T-helper 2 cell treated with Interferon-gamma antibody and Interleukin-4, amounts not matched to agents 5 μg/mL and 100 μg/mL, for 36 hours (primary cell): ENCODE measurements at regions not wholly inside any gene's neighbourhood (a gene's known extent, or its start where the extent isn't known, plus 50 kb on each side); places are given as distances from the start of the nearest gene placed in this dataset.
"Not testable (repeated sequence)": the region's sequence is repeated elsewhere in the genome, so short reads cannot be mapped to it uniquely, and the experiment has no call there.

Source experiments
- DNase-seq: peaks from one replicate; pipeline ENCODE4 v3.0.0; 2021; ENCODE audit warnings: low spot score
- H3K27ac Mint-ChIP-seq: one replicate; pipeline ENCODE4 v1.8.0; 2021; ENCODE audit warnings: mild to moderate bottlenecking, mixed read lengths
- H3K27me3 Mint-ChIP-seq: one replicate; pipeline ENCODE4 v1.8.0; 2021; ENCODE audit warnings: low read depth, mixed read lengths
- H3K36me3 Mint-ChIP-seq: one replicate; pipeline ENCODE4 v1.8.0; 2021; ENCODE audit warnings: low read depth, mixed read lengths
- H3K4me1 Mint-ChIP-seq: one replicate; pipeline ENCODE4 v1.8.0; 2021; ENCODE audit warnings: low read depth, mixed read lengths
- H3K4me3 Mint-ChIP-seq: one replicate; pipeline ENCODE4 v1.8.0; 2022; ENCODE audit warnings: mild to moderate bottlenecking, moderate library complexity, mixed read lengths
- H3K9me3 Mint-ChIP-seq: one replicate; pipeline ENCODE4 v1.8.0; 2021; ENCODE audit warnings: mixed read lengths

- H3K27ac Mint-ChIP-seq, result no peak overlapping the region
- DNase-seq, result no peak
- H3K4me3 Mint-ChIP-seq, result no peak overlapping the region
- no peaks in the 10 kb centered on the region for H3K27me3 Mint-ChIP-seq
- no peaks in the 10 kb centered on the region for H3K36me3 Mint-ChIP-seq
- H3K4me1 Mint-ChIP-seq, result no peaks in the 10 kb centered on the region
- H3K9me3 Mint-ChIP-seq, result peaks cover 3% of the 10 kb centered on the region
These were observed 112.6 kb upstream of the TNPO1 start for GRCh38 chr5:72703876-72704275.

GRCh38 chr5:72702881-72703434 lies 113.5 kb upstream of the TNPO1 start:
- no peak for DNase-seq
- no peaks in the 10 kb centered on the region for H3K36me3 Mint-ChIP-seq
- H3K27me3 Mint-ChIP-seq, result no peaks in the 10 kb centered on the region
- H3K9me3 Mint-ChIP-seq, result peaks cover 3% of the 10 kb centered on the region
- no peaks in the 10 kb centered on the region for H3K4me1 Mint-ChIP-seq
- no peak overlapping the region for H3K4me3 Mint-ChIP-seq
- no peak overlapping the region for H3K27ac Mint-ChIP-seq

GRCh38 chr5:72702105-72702504 lies 114.4 kb upstream of the TNPO1 start:
- H3K27me3 Mint-ChIP-seq, H3K4me3 Mint-ChIP-seq, H3K4me1 Mint-ChIP-seq, H3K36me3 Mint-ChIP-seq, DNase-seq, H3K27ac Mint-ChIP-seq, H3K9me3 Mint-ChIP-seq: not testable (repeated sequence)

GRCh38 chr5:72698481-72698880 lies 118.0 kb upstream of the TNPO1 start:
- Mint-ChIP-seq H3K9me3 (peaks cover 3% of the 10 kb centered on the region), H3K27ac (no peak overlapping the region), H3K27me3 (peaks cover 4% of the 10 kb centered on the region), H3K36me3 (no peaks in the 10 kb centered on the region), H3K4me3 (no peak overlapping the region), H3K4me1 (no peaks in the 10 kb centered on the region)
- DNase-seq, result no peak

GRCh38 chr5:72697622-72698021 lies 118.8 kb upstream of the TNPO1 start:
- Mint-ChIP-seq H3K36me3 (no peaks in the 10 kb centered on the region), H3K4me1 (no peaks in the 10 kb centered on the region), H3K4me3 (no peak overlapping the region), H3K9me3 (peaks cover 3% of the 10 kb centered on the region), H3K27ac (no peak overlapping the region), H3K27me3 (peaks cover 4% of the 10 kb centered on the region)
- DNase-seq, result no peak

GRCh38 chr5:72695659-72696058 lies 120.8 kb upstream of the TNPO1 start:
- H3K27me3 Mint-ChIP-seq, result peaks cover 7% of the 10 kb centered on the region
- no peaks in the 10 kb centered on the region for H3K4me1 Mint-ChIP-seq
- H3K27ac Mint-ChIP-seq, result no peak overlapping the region
- DNase-seq, result no peak
- no peaks in the 10 kb centered on the region for H3K36me3 Mint-ChIP-seq
- no peaks in the 10 kb centered on the region for H3K9me3 Mint-ChIP-seq
- H3K4me3 Mint-ChIP-seq, result no peak overlapping the region

- Mint-ChIP-seq H3K4me3 (no peak overlapping the region), H3K36me3 (no peaks in the 10 kb centered on the region), H3K4me1 (no peaks in the 10 kb centered on the region), H3K9me3 (no peaks in the 10 kb centered on the region), H3K27me3 (peaks cover 7% of the 10 kb centered on the region), H3K27ac (no peak overlapping the region)
- no peak for DNase-seq
These were observed 121.6 kb upstream of the TNPO1 start for GRCh38 chr5:72694856-72695255.

- peaks cover 7% of the 10 kb centered on the region for H3K27me3 Mint-ChIP-seq
- DNase-seq, result no peak
- H3K27ac Mint-ChIP-seq, result no peak overlapping the region
- no peaks in the 10 kb centered on the region for H3K9me3 Mint-ChIP-seq
- H3K4me3 Mint-ChIP-seq, result no peak overlapping the region
- H3K4me1 Mint-ChIP-seq, result no peaks in the 10 kb centered on the region
- no peaks in the 10 kb centered on the region for H3K36me3 Mint-ChIP-seq
These were observed 122.8 kb upstream of the TNPO1 start for GRCh38 chr5:72693546-72694205.

- H3K9me3 Mint-ChIP-seq, result no peaks in the 10 kb centered on the region
- H3K27ac Mint-ChIP-seq, result no peak overlapping the region
- no peak overlapping the region for H3K4me3 Mint-ChIP-seq
- H3K36me3 Mint-ChIP-seq, result no peaks in the 10 kb centered on the region
- H3K4me1 Mint-ChIP-seq, result no peaks in the 10 kb centered on the region
- DNase-seq, result no peak
- H3K27me3 Mint-ChIP-seq, result peaks cover 7% of the 10 kb centered on the region
These were observed 123.6 kb upstream of the TNPO1 start for GRCh38 chr5:72692651-72693442.

- Mint-ChIP-seq H3K27me3 (peaks cover 7% of the 10 kb centered on the region), H3K9me3 (no peaks in the 10 kb centered on the region), H3K36me3 (no peaks in the 10 kb centered on the region), H3K4me3 (no peak overlapping the region), H3K27ac (no peak overlapping the region), H3K4me1 (no peaks in the 10 kb centered on the region)
- no peak for DNase-seq
These were observed 124.2 kb upstream of the TNPO1 start for GRCh38 chr5:72692231-72692637.

GRCh38 chr5:72691751-72692150 lies 124.7 kb upstream of the TNPO1 start:
- no peaks in the 10 kb centered on the region for H3K36me3 Mint-ChIP-seq

GRCh38 chr5:72688916-72689315 lies 127.5 kb upstream of the TNPO1 start:
- Mint-ChIP-seq H3K4me3 (no peak overlapping the region), H3K4me1 (no peaks in the 10 kb centered on the region), H3K27ac (no peak overlapping the region), H3K36me3 (no peaks in the 10 kb centered on the region), H3K27me3 (peaks cover 5% of the 10 kb centered on the region), H3K9me3 (no peaks in the 10 kb centered on the region)
- DNase-seq, result no peak

More at GRCh38 chr5:72691751-72692150, 124.7 kb upstream of the TNPO1 start:
- H3K27ac Mint-ChIP-seq, result no peak overlapping the region
- no peak for DNase-seq
- H3K9me3 Mint-ChIP-seq, result no peaks in the 10 kb centered on the region
- no peak overlapping the region for H3K4me3 Mint-ChIP-seq
- H3K4me1 Mint-ChIP-seq, result no peaks in the 10 kb centered on the region
- peaks cover 7% of the 10 kb centered on the region for H3K27me3 Mint-ChIP-seq

- Mint-ChIP-seq H3K9me3 (no peaks in the 10 kb centered on the region), H3K4me1 (no peaks in the 10 kb centered on the region), H3K4me3 (no peak overlapping the region), H3K27me3 (peaks cover 5% of the 10 kb centered on the region), H3K36me3 (no peaks in the 10 kb centered on the region), H3K27ac (no peak overlapping the region)
- no peak for DNase-seq
These were observed 129.2 kb upstream of the TNPO1 start for GRCh38 chr5:72687288-72687687.

GRCh38 chr5:72682561-72682960 lies 133.9 kb upstream of the TNPO1 start:
- H3K27me3 Mint-ChIP-seq, result peaks cover 2% of the 10 kb centered on the region
- no peak overlapping the region for H3K27ac Mint-ChIP-seq
- H3K4me1 Mint-ChIP-seq, result no peaks in the 10 kb centered on the region
- DNase-seq, result no peak
- H3K4me3 Mint-ChIP-seq, result no peak overlapping the region
- H3K9me3 Mint-ChIP-seq, result no peaks in the 10 kb centered on the region
- H3K36me3 Mint-ChIP-seq, result no peaks in the 10 kb centered on the region
